GM23338 (cell line): ENCODE measurements at regions not wholly inside any gene's neighbourhood (a gene's known extent, or its start where the extent isn't known, plus 50 kb on each side); places are given as distances from the start of the nearest gene placed in this dataset.

Experiments
- ATAC-seq: fragments of 200-7000 bp; cut with Tn5 transposase; 3 replicates; pipeline ENCODE4 v1.9.1; 2020
- DNase-seq: peaks from one replicate; pipeline ENCODE4 v3.0.0-alpha.2; 2015; ENCODE audit warnings: low spot score
- H2AFZ ChIP-seq: fragments of 200-600 bp; sonication (generic); 2 replicates; pipeline ENCODE4 v1.8.0; 2016; ENCODE audit warnings: antibody characterized with exemption, mild to moderate bottlenecking, moderate library complexity
- H3F3A ChIP-seq: fragments of 200-600 bp; sonication (generic); replicated peaks from 2 replicates; pipeline ENCODE4 v1.8.0; 2017; ENCODE audit warnings: antibody characterized with exemption, mixed run types, low read depth
- H3K27ac ChIP-seq: fragments of 200-600 bp; sonication (generic); 2 replicates; pipeline ENCODE4 v1.6.1; 2016; ENCODE audit warnings: low read depth
- H3K27me3 ChIP-seq: fragments of 200-600 bp; sonication (generic); 2 replicates; pipeline ENCODE4 v1.8.0; 2016; ENCODE audit warnings: mild to moderate bottlenecking, mixed run types, moderate library complexity; ENCODE audit not compliant: insufficient read depth
- H3K36me3 ChIP-seq: fragments of 200-600 bp; sonication (generic); 2 replicates; pipeline ENCODE4 v1.8.0; 2016; ENCODE audit warnings: mild to moderate bottlenecking; ENCODE audit not compliant: insufficient read depth
- H3K4me1 ChIP-seq: fragments of 200-600 bp; sonication (generic); 2 replicates; pipeline ENCODE4 v1.8.0; 2016; ENCODE audit warnings: mild to moderate bottlenecking, moderate library complexity; ENCODE audit not compliant: insufficient read depth
- H3K4me2 ChIP-seq: fragments of 200-600 bp; sonication (generic); 2 replicates; pipeline ENCODE4 v1.7.1; 2017; ENCODE audit warnings: mixed run types
- H3K4me3 ChIP-seq: fragments of 200-600 bp; sonication (generic); 2 replicates; pipeline ENCODE4 v1.6.1; 2016; ENCODE audit warnings: mixed run types
- H3K79me2 ChIP-seq: fragments of 200-600 bp; sonication (generic); replicated peaks from 2 replicates; pipeline ENCODE4 v1.8.0; 2017; ENCODE audit warnings: mild to moderate bottlenecking; ENCODE audit not compliant: insufficient read depth
- H3K9me2 ChIP-seq: fragments of 200-600 bp; sonication (generic); 2 replicates; pipeline ENCODE4 v1.8.0; 2017; ENCODE audit not compliant: insufficient read depth
- H4K20me1 ChIP-seq: fragments of 200-600 bp; sonication (generic); replicated peaks from 2 replicates; pipeline ENCODE4 v1.8.0; 2017; ENCODE audit warnings: mild to moderate bottlenecking; ENCODE audit not compliant: insufficient read depth
- H3K27ac Mint-ChIP-seq: 2 replicates; pipeline ENCODE4 v1.8.0; 2020; ENCODE audit warnings: inconsistent platforms, mild to moderate bottlenecking, moderate library complexity, mixed read lengths
- H3K27me3 Mint-ChIP-seq: 3 replicates; pipeline ENCODE4 v1.8.0; 2022; ENCODE audit warnings: low read depth, mild to moderate bottlenecking, moderate library complexity, mixed read lengths, inconsistent platforms; ENCODE audit not compliant: insufficient read depth, poor library complexity
- H3K36me3 Mint-ChIP-seq: 3 replicates; pipeline ENCODE4 v1.8.0; 2021; ENCODE audit warnings: low read depth, mild to moderate bottlenecking, inconsistent platforms, moderate library complexity, mixed read lengths
- H3K4me1 Mint-ChIP-seq: 3 replicates; pipeline ENCODE4 v1.8.0; 2020; ENCODE audit warnings: mild to moderate bottlenecking, inconsistent platforms, mixed read lengths
- H3K4me3 Mint-ChIP-seq: 3 replicates; pipeline ENCODE4 v1.8.0; 2021; ENCODE audit warnings: moderate library complexity, mild to moderate bottlenecking, inconsistent platforms, mixed read lengths
- H3K9me3 Mint-ChIP-seq: 3 replicates; pipeline ENCODE4 v1.8.0; 2020; ENCODE audit warnings: moderate library complexity, mild to moderate bottlenecking, inconsistent platforms, mixed read lengths
- CTCF ChIP-seq, 2 experiments: fragments of 200-600 bp in 1 of 2; sonication (generic) in 1 of 2; conservative IDR thresholded peaks; 2 replicates each; pipeline versions ENCODE4 v1.5.1 to v1.6.1; 2016 to 2017; ENCODE audit warnings: antibody characterized with exemption in 2 of 2, low read depth in 2 of 2, mild to moderate bottlenecking in 2 of 2, moderate library complexity in 1 of 2
- ETS1 ChIP-seq: IDR thresholded peaks from 2 replicates; pipeline ENCODE4 v1.6.1; 2016; ENCODE audit warnings: antibody characterized with exemption
- EZH2 ChIP-seq: fragments of 200-600 bp; sonication (generic); IDR thresholded peaks from one replicate; pipeline ENCODE4 v1.8.0; 2017; ENCODE audit warnings: antibody characterized with exemption, mild to moderate bottlenecking, low read depth; ENCODE audit not compliant: unreplicated experiment
- EZH2phosphoT487 ChIP-seq: fragments of 200-600 bp; sonication (generic); IDR thresholded peaks from one replicate; pipeline ENCODE4 v1.8.1; 2018; ENCODE audit warnings: antibody characterized with exemption; ENCODE audit not compliant: unreplicated experiment
- JUNB ChIP-seq: IDR thresholded peaks from one replicate; pipeline ENCODE4 v1.6.1; 2016; ENCODE audit warnings: antibody characterized with exemption; ENCODE audit not compliant: unreplicated experiment
- NANOG ChIP-seq: IDR thresholded peaks from 2 replicates; pipeline ENCODE4 v1.6.1; 2016; ENCODE audit warnings: antibody characterized with exemption, borderline replicate concordance
- POLR2AphosphoS5 ChIP-seq: IDR thresholded peaks from 2 replicates; pipeline ENCODE4 v1.6.1; 2016; ENCODE audit warnings: antibody characterized with exemption, low read depth
- STAT1 ChIP-seq: IDR thresholded peaks from one replicate; pipeline ENCODE4 v1.6.1; 2016; ENCODE audit warnings: antibody characterized with exemption; ENCODE audit not compliant: unreplicated experiment
- ZNF114 ChIP-seq: fragments of 250-450 bp; sonication (Bioruptor Pico); IDR thresholded peaks from 2 replicates; pipeline ENCODE4 v1.5.0; 2020; ENCODE audit warnings: mild to moderate bottlenecking, moderate library complexity
- ZNF331 ChIP-seq: fragments of 250-450 bp; sonication (Bioruptor Pico); IDR thresholded peaks from 2 replicates; pipeline ENCODE4 v1.5.0; 2020; ENCODE audit warnings: low read depth, mild to moderate bottlenecking, moderate library complexity
- ZNF462 ChIP-seq: fragments of 250-450 bp; sonication (Bioruptor Pico); IDR thresholded peaks from 2 replicates; pipeline ENCODE4 v1.5.0; 2020; ENCODE audit warnings: mild to moderate bottlenecking, moderate library complexity

GRCh38 chr1:219352961-219353651, 179.4 kb downstream of the LYPLAL1 start (continued):
- TF ChIP-seq ZNF462 (CRISPR knock-in tag) (no peak), STAT1 (no peak)

GRCh38 chr1:219350172-219350931, 176.7 kb downstream of the LYPLAL1 start:
- no peaks in the 10 kb centered on the region for H3K36me3 ChIP-seq
- no peaks in the 10 kb centered on the region for H3K79me2 ChIP-seq
- no peaks in the 10 kb centered on the region for H4K20me1 ChIP-seq
- no peak overlapping the region for H3K27ac ChIP-seq
- H3K9me2 ChIP-seq = no peaks in the 10 kb centered on the region
- no peak overlapping the region for H3K4me2 ChIP-seq
- ATAC-seq (no peak), DNase-seq (no peak)
- Mint-ChIP-seq H3K27ac (no peak overlapping the region), H3K4me3 (no peak overlapping the region), H3K9me3 (peaks cover 18% of the 10 kb centered on the region), H3K36me3 (peaks cover 7% of the 10 kb centered on the region), H3K4me1 (no peaks in the 10 kb centered on the region), H3K27me3 (no peaks in the 10 kb centered on the region)
- H3K27me3 ChIP-seq = no peaks in the 10 kb centered on the region
- H3F3A ChIP-seq = no peaks in the 10 kb centered on the region
- no peak overlapping the region for H3K4me3 ChIP-seq
- no peaks in the 10 kb centered on the region for H3K4me1 ChIP-seq
- H2AFZ ChIP-seq = no peak overlapping the region
- TF ChIP-seq ZNF114 (CRISPR knock-in tag) (no peak), POLR2AphosphoS5 (no peak), ETS1 (no peak), EZH2 (no peak), EZH2phosphoT487 (no peak), ZNF331 (no peak), STAT1 (no peak), CTCF (conservative IDR thresholded peaks at IDR 0.05; ENCODE audit: low read depth in 2 of 2) (no peak), JUNB (no peak), NANOG (no peak)
